OCI-LY7 (cell line): ENCODE measurements at regions not wholly inside any gene's neighbourhood (a gene's known extent, or its start where the extent isn't known, plus 50 kb on each side); places are given as distances from the start of the nearest gene placed in this dataset.

ENCODE experiments used
- CTCF ChIP-seq: fragments of 200-600 bp; sonication (generic); conservative IDR thresholded peaks from 2 replicates; pipeline ENCODE4 v1.5.1; 2014; ENCODE audit warnings: mild to moderate bottlenecking, antibody characterized with exemption, low read length, moderate library complexity, mixed read lengths
- EZH2phosphoT487 ChIP-seq: fragments of 200-600 bp; sonication (generic); IDR thresholded peaks from 2 replicates; pipeline ENCODE4 v1.6.1; 2018; ENCODE audit warnings: low read depth, borderline replicate concordance, mild to moderate bottlenecking, mixed run types, antibody characterized with exemption, low read length, moderate library complexity, mixed read lengths

DNA sequence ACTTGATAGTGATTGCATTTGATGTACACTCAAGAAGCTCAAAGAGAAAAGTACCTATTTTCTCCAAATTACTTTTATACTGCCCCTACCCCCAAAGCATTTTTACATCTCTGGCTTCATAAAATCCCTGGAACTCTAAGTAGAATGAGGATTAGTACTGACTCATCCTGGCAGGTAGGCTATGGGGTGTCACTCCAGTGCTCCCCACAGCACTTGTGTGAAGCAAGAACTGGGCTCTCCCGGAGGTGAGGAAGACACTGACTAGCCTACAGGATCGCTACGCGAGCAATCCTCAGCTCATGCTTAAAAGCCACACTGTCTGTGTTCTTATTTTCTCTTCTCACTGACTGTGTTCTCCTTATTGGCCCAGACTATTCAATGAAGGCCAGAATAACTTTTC, 90.4 kb upstream of the NDP start:
- no peak for TF ChIP-seq CTCF
- TF ChIP-seq EZH2phosphoT487 = no peak
